Activated T-cell treated with anti-CD3 and anti-CD28 coated beads, Interleukin-2, amount 50 U/mL, for 48 hours (primary cell): ENCODE measurements at regions not wholly inside any gene's neighbourhood (a gene's known extent, or its start where the extent isn't known, plus 50 kb on each side); places are given as distances from the start of the nearest gene placed in this dataset.

Source experiments
- DNase-seq, 2 experiments: peaks; one replicate each; pipeline ENCODE4 v3.0.0-alpha.2; 2020

DNA sequence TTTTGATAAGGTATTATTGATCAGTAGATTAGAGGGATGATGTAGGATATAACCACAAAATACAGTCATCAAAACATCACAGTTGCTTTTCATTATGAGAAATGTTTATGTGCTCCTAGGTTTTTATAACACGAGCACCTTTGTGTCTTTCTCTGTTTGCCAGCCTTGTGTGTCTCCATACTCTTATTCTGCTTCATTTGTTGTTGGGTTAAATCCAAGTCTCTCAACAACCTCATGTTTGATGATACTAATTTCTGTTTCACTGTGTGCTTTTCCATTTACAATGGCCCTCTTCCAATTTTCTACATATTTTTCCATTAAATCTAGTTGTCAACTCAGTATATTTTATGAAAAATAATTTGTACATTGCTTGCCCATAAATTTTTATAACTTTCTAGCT lies 107.7 kb upstream of the POU2AF2 start:
- no peak for DNase-seq

DNA sequence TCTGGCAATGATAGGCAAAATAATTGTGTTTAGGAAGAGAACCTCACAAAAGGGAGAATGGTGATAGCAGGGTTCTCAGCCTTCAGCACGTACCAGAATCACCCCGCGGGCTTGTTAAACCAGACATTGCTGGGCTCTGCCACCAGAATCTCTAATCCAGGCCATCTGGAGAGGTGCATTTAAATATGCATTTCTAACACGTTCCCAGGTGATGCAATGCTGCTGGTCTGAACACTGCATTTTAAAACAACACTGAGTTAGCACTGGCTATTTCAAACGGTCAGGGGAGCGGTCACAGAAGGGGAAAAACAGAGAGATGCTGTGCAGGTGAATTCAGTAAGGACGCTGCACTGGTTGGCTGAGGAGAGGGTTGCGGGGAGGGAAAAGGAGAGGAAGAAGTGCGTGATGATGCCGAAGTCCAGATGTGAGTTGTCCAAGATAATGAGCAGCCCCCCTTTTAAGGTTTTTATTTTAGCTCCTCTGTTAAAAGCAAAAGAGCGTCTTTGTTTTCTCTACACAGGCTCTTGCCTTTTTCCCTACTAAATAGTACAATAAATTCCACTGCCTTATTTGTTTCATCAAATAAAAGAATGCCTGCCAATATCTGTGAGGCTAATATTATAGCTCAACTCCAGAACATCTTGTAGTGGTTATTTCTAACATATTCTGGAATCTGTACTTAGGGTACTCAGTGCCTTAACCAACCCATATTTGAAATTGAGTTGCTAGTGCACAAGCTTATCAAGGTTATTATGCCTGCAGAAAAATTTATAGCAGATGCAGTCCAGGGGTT lies 109.6 kb upstream of the POU2AF2 start:
- no peak for DNase-seq

DNA sequence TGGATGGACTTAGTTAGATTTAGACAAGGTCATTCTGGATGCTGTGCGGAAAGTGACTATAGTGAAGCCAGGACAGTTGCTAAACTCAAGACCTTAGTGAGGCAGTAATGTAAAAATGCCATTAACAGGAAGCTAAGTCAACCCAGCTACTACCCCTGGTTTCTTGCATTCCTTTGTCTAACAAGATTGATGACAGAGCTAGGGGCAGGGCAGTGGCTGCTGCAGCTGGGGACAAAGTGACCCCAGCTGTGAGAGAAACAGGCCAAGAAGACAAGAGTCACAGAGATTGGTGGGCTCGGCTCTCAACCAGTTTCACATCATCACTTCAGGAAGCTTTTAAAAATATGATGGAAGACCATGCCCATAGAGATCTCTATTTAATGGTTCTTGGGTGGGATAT lies 110.4 kb upstream of the POU2AF2 start:
- DNase-seq = no peak

DNA sequence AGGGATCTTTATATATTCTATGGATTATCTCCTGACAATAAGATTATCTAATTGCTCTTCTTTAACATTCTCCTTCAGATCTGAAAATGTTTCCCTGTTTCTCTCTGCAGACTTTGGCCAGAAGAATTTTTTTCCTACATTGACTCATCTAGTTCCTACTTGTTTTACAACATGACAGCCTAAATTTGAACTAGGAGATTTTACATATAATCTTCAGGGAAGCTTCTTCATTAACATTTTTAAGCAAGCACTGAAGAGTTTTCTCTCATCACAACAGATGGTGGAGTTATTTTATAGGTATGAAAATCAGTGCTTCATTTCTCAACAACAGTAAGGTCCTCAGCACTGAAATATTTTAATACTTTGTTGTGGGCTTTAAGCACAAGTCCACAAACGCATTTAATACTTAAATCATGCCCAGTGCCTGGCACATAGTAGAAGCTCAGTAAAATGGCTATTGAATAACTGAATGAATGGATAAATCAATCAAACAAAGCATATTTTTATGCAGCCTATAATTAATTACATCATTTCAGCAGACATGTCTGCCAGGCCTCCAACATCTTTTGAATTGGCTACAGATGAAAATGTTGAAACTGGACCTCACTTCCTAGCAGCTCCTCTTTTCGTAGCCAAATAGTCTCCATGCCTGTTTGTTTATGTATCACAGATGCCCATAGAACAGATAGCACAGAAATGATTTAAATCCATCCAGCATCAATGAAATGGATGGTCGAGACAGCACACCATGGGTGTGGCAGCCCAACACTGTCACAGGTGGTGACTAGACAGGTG lies 117.3 kb upstream of the POU2AF2 start:
- no peak for DNase-seq

DNA sequence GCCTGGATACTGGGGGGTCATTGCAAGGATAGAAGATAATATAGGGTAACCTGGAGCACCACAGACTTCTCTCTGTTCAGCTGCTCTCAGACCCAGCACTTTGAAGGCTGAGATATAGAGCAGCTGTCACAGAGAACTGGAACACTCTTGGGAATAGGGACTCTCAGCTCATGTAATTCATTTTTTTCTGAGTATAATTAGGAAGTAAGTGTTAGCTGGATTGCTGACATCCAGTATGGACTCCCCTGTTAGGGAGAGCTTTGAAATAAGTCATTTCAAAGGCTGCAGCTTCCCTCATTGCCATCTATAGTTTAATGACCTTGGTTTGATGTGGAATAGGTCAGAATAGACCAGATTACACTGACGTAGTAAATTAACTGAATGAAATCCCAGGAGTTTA lies 120.8 kb upstream of the POU2AF2 start:
- no peak for DNase-seq

DNA sequence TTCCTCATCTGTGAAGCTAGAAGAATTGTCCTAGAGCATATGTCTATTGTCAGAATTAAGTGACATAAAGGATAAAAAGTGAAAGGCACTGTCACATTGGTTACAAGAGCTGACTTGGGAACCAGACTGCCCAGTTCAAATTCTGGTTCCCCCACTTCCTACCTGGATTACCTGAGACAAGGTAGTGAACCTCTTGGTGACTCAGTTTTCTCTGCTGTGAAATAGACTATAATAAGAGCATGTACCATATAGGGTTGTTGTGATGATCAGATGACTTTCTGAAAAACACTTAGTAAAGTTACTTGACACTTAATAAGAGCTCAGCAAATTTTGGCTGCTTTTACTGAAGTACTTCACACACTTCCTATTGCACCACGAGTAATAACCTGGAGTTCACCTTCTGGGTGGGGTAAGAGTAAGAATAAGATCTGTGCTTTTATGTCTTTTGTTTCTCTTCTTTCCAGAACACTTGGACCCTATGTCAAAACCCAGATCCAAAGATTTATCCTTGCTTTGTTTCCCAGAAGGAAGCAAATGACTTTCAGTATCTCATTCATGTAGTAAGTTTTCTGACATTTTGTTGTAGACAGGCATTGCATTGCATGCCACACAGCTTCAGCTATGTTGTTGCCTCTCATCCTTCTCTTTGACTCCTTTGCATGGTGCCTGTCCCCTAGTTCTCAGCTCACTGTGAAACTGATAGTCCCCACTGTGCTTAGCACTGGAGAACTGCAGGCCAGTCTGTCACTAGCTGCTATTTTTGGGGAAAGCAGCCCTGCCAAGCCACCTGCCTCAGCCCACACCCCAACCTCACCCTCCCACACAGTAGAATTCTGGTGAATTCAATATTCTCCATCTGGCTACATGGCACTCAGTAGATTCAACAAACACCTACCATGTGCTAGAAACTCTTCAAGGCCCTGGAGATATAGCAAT lies 121.8 kb upstream of the POU2AF2 start:
- no peak for DNase-seq

DNA sequence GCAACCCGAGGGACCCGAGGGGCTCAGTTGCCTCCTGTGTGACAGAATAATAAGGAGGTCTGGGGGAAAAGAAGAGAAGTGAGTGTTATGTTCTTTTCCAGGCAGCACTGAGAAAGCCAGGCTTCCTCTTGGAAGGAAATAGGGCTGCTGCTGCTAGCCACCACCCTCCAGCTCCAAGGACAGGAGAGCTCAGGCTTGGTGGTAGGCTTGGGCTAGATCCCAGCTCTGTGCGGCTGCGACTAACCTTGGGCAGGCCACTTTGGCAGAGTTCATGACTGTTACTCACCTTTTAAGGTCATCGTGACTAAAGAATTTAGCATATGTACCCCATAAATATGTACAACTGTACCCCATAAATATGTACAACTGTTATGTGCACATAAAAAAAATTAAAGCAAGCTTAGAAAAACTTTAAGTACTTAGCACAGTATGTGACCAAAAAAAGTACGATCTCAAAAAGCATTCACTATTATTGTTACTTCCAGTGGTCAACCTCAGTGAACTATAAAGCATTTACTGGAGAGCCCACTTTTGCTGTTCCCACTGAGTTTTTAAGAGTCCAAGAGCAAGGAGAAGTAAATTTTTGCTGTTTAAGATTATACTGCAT lies 124.7 kb upstream of the POU2AF2 start:
- no peak for DNase-seq

DNA sequence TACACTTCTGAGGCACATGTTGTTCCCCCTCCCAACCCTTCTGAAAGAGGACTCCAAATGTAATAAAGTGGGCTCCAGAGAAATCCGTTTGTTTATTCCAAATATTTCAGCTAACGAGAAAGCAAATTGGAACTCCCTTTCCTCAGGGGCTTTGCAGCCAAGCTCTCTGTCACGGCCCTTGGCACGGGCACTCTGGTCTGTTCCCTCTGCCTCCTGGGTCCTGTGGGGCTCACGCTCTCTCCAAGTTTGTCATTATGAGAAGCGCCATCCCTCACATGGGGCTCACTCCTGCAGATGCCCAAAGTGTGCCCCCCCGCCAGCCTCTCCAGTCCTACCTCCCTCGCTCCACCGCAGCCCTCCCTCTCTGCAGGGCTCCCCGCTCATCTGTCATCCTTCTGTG lies 125.4 kb upstream of the POU2AF2 start:
- no peak for DNase-seq

DNA sequence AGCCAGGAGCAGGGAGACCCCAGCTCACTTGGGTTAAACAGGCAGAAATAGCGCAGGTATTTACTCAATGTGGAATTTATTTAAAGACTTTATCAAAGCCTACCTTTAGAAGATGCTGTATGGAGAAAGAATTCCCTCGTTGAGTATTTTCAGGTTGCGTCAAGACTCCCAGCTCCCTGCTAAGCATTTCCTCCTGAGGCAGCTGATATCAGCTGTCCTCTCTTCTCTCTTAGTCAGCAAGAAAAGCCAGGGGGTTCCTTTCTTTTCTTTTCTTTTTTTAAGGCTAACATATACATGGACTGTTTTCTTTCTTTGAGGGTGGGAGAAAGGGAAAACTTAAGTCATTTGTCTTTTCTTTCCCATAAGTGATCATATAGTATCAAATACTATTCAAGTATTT lies 125.8 kb upstream of the POU2AF2 start:
- DNase-seq = no peak

DNA sequence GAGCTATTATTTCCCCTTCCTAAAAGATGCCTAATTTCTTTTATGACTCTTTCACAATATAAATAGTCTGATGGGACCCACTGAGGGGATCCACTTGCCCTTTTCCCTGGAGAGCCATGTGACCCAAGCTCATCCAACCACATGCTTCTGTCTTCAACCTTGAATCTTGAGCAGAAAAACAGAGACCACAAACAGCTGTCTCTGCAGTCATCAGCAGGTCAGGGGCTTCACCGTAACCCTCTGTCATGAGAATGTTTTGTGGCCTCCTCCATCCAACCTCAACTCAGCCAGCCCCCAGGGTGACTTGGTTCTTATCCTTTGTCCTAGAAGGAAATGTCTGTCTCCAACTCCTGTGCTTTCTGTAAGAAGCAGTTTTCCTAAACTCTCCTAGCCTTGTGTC lies 129.6 kb upstream of the POU2AF2 start:
- DNase-seq = no peak

DNA sequence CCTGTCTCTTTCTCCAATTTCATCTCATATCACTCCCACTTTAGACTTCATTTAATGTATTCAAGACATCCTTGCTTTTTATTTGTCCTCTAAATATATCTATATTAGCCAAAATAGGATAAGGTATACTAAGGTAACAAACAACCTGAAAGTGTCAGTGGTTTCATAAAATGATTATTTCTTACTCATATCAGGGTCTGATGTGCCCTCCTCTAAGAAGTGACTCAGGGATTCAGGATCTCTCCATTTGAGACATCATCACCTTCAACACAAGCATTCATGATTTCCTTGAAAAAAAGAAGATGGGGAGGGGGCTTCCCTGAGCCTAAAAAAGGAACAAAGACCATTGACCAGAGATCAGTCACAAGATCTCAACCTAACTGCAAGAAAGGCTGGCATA lies 131.4 kb upstream of the POU2AF2 start:
- DNase-seq = no peak

DNA sequence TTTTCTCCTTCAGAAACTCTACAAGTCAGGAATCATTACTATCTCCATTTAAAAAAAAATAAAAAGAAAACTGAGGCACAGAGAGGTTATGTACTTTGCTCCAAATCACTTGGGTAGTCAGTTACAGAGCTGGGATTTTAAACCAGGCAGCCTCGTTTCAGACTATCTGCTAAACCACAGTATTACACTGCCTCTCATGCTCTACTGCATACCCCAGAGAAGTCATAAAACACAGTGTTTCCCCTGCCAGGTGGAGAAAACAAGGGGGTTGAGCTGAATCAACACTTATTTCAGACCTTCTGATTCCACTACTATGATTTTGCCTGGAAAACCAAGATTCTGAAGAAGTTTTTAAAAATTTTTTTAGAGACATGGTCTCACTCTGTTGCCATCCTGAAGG lies 132.9 kb upstream of the POU2AF2 start:
- no peak for DNase-seq

DNA sequence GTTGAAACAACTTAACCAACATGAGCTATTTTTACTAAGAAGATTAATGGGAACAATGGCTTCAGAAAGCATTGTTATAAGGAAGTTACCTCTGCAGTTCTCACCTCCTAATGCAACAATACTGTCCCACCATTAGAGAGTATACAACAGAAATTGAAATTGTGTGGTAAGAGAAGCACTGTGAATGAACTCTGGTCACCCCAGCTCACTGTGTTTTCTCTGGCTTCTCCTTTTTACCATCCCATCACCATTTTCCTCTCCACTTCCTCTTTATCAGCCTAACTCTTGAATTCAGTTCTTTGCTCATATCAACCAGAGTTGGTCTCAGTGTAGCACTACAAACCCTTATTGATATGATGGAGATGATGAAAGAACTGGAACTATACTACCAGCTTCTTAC lies 138.0 kb upstream of the POU2AF2 start:
- DNase-seq = no peak

DNA sequence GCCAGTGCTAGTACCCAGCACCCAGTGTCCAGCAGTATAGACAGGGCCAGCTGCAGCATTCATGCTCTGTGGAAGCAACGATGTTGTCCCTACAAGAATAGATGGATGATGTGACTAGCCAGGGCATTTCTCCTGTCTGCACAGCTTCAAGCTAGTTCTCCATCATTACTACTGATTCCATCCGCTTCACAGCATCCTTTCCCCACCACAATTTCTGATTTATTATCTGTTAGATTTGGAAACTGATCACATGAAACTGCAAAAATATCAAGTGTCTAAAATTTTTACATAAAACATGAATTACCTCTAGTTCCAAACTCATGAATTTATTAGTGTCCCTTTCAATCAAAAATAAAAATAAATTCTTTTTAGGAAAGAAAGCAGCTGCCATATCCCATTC lies 138.9 kb upstream of the POU2AF2 start:
- no peak for DNase-seq

DNA sequence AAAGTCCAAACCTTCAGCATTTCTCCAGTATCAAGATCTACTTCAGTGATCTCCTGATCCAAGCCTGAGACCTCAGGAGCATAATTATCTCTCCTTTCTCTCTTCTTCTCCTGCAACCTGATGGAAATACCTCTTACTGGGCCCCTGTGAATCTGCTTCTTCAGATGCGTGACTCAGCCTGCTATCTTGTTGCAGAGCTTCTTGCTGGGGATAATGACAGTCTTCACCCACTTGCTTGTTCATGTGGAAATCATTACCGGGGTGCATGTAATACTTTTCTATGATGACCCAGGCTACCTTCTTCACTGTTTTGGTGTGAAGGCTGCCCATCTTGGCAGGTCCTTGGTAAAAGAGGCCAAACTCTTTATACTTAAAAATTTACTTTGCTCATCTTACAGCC lies 140.0 kb upstream of the POU2AF2 start:
- no peak for DNase-seq

DNA sequence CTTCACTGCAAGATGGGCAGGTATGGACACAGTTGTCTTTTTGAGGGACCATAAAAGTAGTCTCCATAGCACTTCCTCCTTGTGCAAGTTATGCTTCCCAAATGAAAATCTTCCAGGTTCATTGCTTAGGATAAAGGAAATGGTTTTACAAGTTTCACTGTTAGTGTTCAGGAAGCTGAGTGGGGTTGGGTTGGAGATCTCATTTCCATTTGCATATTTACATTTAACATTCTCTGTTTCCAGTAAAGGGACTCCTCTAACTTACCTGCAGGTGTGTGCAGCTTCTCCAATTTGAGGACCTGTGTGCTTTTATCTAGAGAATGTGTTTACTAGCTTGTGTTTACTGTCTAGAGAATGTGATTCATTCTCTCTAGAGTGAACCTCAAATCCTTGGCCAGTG lies 141.3 kb upstream of the POU2AF2 start:
- no peak for DNase-seq

DNA sequence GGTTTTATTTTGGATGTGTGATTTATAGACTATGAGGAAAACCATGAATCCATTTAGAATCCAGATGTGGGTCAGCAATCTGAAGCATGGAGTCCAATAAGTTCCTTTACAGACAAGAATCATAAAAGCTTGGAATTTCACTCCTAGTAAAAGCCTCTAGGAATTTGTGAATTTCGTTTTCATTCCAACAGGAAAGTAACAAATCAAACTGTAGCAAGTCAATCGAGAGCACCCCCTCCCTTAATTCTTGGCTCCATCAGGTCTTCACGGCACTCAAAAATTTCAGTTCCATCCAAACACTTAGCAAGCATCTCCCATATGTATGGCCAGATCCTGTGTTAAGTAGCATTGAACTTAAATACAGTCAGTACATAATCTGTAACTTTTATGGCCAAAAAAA lies 143.6 kb upstream of the POU2AF2 start:
- no peak for DNase-seq

DNA sequence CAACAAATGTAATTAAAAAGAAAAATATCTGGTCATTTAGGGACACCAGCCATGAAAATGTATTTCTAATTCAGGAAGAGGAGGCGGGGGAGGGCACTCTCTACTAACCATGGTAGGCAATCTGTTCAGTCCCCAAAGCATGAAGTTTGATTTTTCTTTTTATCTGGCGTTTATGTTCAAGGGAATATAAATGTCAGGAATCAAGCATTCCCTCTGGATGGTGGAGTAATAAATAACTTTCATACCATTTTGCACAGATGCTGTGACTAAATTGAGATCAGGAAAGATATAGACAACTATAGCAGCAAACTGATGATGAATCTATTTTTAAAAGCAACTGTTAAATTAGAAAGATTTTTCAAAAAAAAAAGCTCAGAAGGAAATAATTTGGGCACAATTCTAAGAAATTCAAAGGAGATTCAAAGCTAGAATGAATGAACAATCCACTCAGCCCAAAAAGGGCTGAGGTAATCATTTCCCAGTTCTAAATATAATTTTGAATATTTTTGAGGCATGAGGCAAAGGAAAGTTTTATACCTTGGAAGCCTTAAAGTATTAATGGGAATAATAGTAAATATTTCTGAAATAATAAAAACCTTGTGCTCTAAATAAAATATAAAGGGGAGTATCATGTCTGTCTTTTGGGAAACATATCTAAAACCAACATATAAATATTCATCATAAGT lies 146.4 kb upstream of the POU2AF2 start:
- no peak for DNase-seq

DNA sequence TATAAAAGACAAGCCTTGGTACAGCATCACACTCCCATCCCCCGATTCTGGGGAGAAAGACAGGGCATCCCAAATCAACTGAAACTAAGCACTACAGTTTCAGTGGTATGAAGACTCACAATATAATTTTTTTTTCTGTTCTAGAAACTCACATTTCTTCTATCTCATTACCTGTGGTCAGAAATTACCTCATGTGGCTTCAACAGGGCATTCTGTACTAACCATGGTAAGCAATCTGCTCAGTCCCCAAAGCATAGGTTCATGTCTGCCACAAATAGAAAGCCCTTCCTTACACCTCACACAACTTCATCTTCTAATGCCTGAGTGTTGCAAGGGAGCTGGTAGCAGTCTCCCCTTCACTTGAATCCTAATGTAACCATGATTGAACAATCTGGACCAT lies 147.4 kb upstream of the POU2AF2 start:
- DNase-seq = no peak

DNA sequence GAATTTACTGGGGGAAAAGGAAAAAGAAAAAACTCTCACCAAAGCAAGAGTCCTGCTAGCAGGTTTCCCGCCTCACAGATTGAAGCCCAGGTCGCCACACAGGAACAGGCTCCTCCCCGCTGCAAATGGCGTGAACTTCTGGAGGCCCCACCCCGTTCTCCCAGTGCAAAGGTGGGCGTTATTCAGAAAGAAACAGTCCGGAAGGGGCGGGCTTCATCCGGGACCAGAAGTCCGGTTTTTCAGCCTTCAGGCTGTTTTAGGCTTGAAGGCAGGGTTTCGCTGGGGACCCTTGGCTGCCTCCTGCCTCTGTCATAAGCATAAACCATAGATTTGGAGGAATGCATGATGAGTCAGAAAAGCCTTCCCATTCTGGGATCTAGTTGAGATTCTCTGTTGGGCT lies 148.3 kb upstream of the POU2AF2 start:
- DNase-seq = no peak

DNA sequence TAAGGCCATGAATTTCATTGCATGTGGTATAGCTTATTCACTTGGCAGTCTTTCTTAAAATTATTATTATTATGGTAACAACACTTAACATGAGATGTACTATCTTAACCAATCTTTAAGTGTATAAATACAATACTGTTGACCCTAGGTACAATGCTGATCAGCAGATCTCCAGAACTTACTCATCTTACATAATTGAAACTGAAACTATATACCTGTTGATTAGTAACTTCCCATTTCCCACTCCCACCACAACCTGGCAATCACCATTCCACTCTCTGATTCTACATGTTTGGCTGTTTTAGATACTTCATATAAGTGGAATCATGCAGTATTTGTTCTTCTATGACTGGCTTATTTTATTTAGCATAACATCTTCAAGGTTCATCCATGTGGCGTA lies 150.2 kb upstream of the POU2AF2 start:
- no peak for DNase-seq

DNA sequence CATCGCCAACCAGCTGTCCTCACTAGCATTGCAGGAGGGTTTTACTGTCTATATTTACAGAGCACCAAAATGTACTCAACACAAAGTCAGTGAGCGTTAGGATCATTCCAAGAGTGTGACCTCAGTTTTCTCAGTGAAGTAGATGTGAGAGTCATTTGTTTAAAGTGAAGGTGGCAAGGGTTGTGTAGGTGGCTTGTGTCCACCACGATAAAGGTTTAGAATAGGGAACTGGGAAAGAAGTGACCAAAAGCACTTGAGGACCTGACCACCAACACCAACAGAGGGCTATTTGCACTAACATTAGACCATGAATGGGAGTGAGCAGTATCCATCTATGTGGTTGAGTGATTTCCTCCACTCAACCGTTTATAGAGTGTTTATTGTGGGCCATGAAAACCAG lies 152.5 kb upstream of the POU2AF2 start:
- DNase-seq = no peak
